COLO668 (cell line): ENCODE measurements at regions not wholly inside any gene's neighbourhood (a gene's known extent, or its start where the extent isn't known, plus 50 kb on each side); places are given as distances from the start of the nearest gene placed in this dataset.

Experiments used
- DNase-seq: peaks from one replicate; lab custom pipeline; 2025; ENCODE audit not compliant: unreplicated experiment; lab: John Stamatoyannopoulos, UW

DNA sequence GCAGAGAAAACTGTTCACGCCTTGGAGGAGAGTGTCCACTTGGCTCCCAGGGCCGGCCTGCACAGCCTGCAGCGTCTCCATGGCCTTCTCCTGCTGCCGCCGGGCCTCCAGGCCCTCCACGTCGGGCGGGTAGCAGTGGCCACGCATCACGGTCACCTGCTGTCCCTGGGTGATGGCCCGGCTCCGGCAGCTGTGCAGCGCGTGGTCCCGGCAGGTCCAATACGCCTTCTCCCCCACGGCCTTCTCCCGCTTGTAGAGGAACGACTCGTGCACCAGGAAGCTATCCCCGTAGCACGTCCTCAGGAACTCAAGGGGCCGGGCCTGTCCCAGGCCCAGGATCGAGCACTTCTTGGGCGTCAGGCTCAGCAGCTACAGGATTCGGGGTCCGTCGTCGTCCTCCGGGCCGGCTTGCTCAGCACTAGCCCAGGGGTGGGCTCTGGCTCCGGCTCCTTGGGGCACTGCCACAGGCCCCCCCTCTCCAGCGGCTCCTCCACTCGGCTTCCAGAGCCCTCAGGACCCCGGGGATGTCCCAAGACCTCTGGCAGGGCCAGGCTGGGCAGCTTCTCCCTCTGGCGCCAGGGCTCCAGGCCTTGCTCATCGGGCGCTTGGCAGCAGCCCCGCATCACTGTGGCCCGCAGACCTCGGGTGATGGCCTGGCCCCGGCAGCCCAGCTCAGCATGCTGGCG lies 83.6 kb upstream of the FXR1 start:
- no peak for DNase-seq

DNA sequence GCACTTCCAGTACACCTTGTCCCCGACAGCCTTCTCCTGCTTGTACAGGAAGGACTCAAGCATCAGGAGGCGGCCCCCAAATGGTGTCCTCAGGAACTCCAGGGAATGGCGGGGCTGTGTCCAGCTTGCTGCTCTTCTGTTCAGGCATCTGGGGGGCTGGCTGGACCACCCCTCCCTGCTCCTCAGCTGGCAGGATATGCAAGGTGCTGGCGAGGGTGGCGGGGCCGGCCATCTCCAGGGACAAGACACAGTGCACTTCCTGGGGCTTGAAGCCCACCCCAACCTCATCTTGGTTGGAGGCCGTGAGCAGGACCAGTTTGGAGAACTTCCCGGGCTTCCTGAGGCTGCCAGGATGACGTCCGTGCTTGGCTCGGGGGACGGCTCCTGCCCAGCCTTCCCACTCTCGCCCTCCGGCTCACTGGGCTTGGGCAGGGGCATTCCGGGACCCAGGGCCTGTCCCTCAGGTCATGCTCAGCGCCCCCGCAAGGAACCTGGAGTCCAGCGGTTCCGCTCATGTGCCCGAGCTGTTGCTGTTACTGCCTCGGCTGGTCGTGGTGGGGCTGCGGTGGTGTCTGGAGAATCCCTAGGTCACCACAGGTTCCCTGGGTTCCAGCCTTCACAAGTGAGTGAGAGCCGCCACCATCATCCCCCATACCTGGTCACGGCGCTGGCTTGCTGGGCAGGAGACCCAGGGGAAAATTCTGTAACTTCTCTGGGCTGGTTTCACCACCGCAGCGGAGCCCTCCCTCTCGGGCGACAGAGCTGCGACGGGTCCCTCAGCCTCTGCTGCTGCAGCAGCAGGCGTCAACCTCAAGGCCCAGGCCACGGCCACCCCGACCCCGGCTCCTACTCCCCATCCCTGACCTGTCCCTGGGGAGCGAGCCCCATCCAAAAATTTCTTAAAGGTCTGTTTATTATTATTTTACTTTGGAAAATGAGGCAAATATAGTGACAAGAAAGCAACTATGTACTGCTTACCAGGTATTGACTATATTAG lies 82.8 kb upstream of the FXR1 start:
- no peak for DNase-seq

DNA sequence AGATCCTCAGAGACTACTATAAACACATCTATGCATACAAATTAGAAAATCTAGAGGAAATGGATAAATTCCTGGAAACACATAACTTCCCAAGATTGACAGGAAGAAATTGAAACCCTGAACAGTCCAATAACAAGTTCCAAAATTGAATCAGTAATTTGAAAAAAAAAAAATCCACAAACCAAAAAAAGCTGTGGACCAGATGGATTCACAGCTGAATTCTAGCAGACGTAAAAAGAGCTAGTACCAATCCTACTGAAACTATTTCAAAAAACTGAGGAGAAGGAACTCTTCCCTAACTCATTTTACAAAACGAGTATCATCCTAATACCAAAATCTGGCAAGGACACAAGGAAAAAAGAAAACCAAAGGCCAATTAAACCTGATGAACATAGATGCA lies 77.0 kb upstream of the FXR1 start:
- no peak for DNase-seq

DNA sequence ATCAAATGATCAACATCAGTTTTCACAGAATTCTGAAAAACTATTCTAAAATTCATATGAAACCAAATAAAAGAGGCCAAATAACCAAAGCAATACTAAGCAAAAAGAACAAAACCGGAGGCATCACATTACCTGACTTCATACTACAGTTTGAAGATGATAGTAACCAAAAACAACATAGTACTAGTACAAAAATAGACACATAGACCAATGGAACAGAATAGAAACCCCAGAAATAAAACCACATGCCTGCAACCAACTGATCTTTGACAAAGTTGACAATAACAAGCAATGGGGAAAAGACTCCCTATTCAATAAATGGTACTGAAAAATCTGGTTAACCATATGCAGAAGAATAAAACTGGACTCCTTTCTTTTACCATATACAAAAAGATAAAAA lies 75.7 kb upstream of the FXR1 start:
- DNase-seq, result no peak

DNA sequence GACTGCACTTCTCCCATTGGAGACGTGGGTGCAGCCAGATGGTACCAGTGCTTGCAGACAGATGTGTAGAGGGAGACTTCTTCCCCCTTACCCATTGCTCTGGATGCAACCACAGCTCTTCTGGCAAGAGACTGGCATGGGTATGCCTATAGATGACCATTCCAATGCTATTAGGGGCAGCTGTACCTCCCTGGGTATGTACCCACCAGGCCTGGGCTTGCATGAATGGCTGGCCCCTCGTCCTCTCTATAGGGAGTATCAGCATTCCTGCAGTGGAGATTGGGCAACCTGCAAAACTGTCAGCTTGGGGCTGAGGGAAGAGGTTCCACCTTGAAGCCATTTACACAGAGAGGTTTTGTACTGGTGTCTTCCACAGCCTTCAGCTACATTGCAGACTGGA lies 57.6 kb upstream of the FXR1 start:
- DNase-seq, result no peak

DNA sequence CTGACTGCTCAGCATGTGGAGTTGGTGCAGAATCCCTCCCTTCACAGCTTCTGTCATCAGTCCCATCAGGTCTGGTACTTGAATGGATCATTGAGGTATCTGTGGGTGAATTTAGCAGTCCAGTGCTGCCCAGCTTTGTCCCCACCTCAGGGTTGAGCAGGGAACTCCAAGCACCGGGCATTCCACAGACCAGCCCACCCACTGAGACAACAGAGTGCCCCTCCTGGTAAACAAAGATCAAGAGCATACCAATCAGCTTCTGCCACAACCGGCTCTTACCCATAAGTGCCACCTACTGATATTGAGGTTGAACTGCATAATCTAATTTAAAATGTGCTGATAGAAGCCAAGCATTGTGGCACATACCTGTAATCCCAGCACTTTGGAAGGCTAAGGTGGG lies 57.1 kb upstream of the FXR1 start:
- DNase-seq, result no peak

DNA sequence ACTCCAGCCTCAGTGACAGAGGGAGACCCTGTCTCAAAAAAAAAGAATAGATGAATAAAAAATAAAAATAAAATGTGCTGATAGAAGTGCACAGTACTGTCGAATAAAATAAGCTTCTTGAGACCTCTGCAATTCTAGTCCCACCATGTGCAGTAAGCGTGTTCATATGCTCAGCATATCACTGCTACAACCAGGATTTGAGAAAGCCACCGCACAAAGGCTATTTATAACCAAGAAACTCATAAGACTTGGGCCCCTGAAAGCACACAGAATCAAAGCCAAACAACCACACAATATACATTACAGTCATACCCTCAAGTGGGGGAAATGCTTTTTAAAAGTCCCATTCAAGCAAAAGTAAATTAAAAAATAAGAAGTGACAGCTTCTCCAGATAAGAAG lies 56.5 kb upstream of the FXR1 start:
- DNase-seq, result no peak

DNA sequence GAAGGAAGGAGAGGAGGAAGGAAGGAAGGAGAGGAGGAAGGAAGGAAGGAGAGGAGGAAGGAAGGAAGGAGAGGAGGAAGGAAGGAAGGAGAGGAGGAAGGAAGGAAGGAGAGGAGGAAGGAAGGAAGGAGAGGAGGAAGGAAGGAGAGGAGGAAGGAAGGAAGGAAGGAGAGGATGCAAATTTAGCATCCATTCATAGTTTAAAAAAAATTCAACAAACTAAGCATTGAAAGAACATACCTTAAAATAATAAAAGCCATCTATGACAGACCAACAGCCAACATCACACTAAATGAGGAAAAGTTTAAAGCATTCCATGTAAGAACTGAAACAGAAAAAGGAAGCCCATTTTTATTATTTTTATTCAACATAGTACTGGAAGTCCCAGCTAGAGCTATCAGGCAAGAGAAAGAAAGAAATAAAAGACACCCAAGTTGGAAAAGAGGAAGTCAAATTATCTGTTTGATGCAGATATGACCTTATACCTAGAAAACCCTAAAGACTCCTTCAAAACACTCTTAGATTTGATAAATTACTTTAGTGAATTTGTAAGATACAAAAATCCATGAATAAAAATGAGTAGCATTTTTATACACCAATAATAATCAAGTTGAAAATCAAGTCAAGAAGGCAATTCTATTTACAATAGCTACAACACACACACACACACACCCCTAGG lies 52.2 kb upstream of the FXR1 start:
- no peak for DNase-seq
